Liver (tissue), 8 donors: ENCODE measurements at regions not wholly inside any gene's neighbourhood (a gene's known extent, or its start where the extent isn't known, plus 50 kb on each side); places are given as distances from the start of the nearest gene placed in this dataset.

Source experiments
- DNase-seq: peaks from one replicate; pipeline ENCODE4 v3.0.0-alpha.2; 2017; ENCODE audit warnings: low spot score
- H3K27ac ChIP-seq, 2 donors: one replicate each; pipeline ENCODE4 v1.7.0; 2013; ENCODE audit warnings: inconsistent platforms in 2 of 2, low read length in 2 of 2, control low read depth in 1 of 2, low read depth in 1 of 2, mild to moderate bottlenecking in 1 of 2
- H3K27me3 ChIP-seq, 4 donors: one replicate each; pipeline versions ENCODE4 v1.6.1 to v1.7.0; 2013; ENCODE audit warnings: low read length in 3 of 4, inconsistent platforms in 1 of 4, mild to moderate bottlenecking in 1 of 4, moderate library complexity in 1 of 4; ENCODE audit not compliant: control insufficient read depth in 4 of 4, insufficient read depth in 4 of 4
- H3K36me3 ChIP-seq, 4 donors: one replicate each; pipeline versions ENCODE4 v1.6.1 to v1.7.0; 2013; ENCODE audit warnings: low read length in 3 of 4, mild to moderate bottlenecking in 3 of 4, low read depth in 1 of 4, moderate library complexity in 1 of 4; ENCODE audit not compliant: control insufficient read depth in 4 of 4, insufficient read depth in 3 of 4
- H3K4me1 ChIP-seq, 4 donors: one replicate each; pipeline versions ENCODE4 v1.6.1 to v1.7.0; 2013; ENCODE audit warnings: low read length in 3 of 4, mild to moderate bottlenecking in 3 of 4, moderate library complexity in 1 of 4; ENCODE audit not compliant: control insufficient read depth in 4 of 4, insufficient read depth in 4 of 4
- H3K4me3 ChIP-seq, 3 donors: one replicate each; pipeline versions ENCODE4 v1.6.1 to v1.7.0; 2013; ENCODE audit warnings: low read length in 3 of 3, control low read depth in 1 of 3, low read depth in 1 of 3, mild to moderate bottlenecking in 1 of 3
- H3K9ac ChIP-seq, 2 donors: one replicate each; pipeline ENCODE4 v1.7.0; 2013; ENCODE audit warnings: low read length in 2 of 2, mild to moderate bottlenecking in 2 of 2, moderate library complexity in 2 of 2, control low read depth in 1 of 2, low read depth in 1 of 2
- H3K9me3 ChIP-seq, 4 donors: one replicate each; pipeline versions ENCODE4 v1.6.1 to v1.7.0; 2013; ENCODE audit warnings: low read length in 3 of 4; ENCODE audit not compliant: control insufficient read depth in 4 of 4
- CTCF ChIP-seq: fragments of 150-350 bp; IDR thresholded peaks from 2 replicates; pipeline ENCODE4 v1.5.1; 2017; ENCODE audit warnings: improper control_type of control experiment, low read depth, low read length; ENCODE audit not compliant: missing input control
- EGR1 ChIP-seq, 2 donors: IDR thresholded peaks; 2 replicates each; pipeline ENCODE4 v1.6.1; 2016 to 2018; ENCODE audit warnings: antibody characterized with exemption in 2 of 2, low read depth in 2 of 2
- FOXA2 ChIP-seq: IDR thresholded peaks from 2 replicates; pipeline ENCODE4 v1.6.1; 2016; ENCODE audit warnings: antibody characterized with exemption
- GABPA ChIP-seq, 2 donors: IDR thresholded peaks in 1 of 2; conservative IDR thresholded peaks in 1 of 2; 2 replicates each; pipeline ENCODE4 v1.6.1; 2016; ENCODE audit warnings: antibody characterized with exemption in 2 of 2, mild to moderate bottlenecking in 1 of 2, moderate library complexity in 1 of 2
- HNF4A ChIP-seq, 2 donors: conservative IDR thresholded peaks; 2 replicates each; pipeline ENCODE4 v1.6.1; 2016; ENCODE audit warnings: antibody characterized with exemption in 2 of 2, mild to moderate bottlenecking in 2 of 2
- HNF4G ChIP-seq: IDR thresholded peaks from 2 replicates; pipeline ENCODE4 v1.6.1; 2016; ENCODE audit warnings: antibody characterized with exemption
- MAX ChIP-seq: IDR thresholded peaks from 2 replicates; pipeline ENCODE4 v1.6.1; 2016; ENCODE audit warnings: antibody characterized with exemption
- NR2F2 ChIP-seq: IDR thresholded peaks from 2 replicates; pipeline ENCODE4 v1.6.1; 2016; ENCODE audit warnings: antibody characterized with exemption
- RAD21 ChIP-seq, 2 donors: IDR thresholded peaks; 2 replicates each; pipeline ENCODE4 v1.6.1; 2016; ENCODE audit warnings: antibody characterized with exemption in 2 of 2, mild to moderate bottlenecking in 2 of 2
- REST ChIP-seq: IDR thresholded peaks from 2 replicates; pipeline ENCODE4 v1.6.1; 2016; ENCODE audit warnings: antibody characterized with exemption, mild to moderate bottlenecking
- RXRA ChIP-seq, 2 donors: IDR thresholded peaks; 2 replicates each; pipeline ENCODE4 v1.6.1; 2017 to 2018; ENCODE audit warnings: antibody characterized with exemption in 2 of 2, mild to moderate bottlenecking in 1 of 2
- SP1 ChIP-seq: IDR thresholded peaks from 2 replicates; pipeline ENCODE4 v1.6.1; 2018; ENCODE audit warnings: antibody characterized with exemption, mild to moderate bottlenecking
- TAF1 ChIP-seq: conservative IDR thresholded peaks from 2 replicates; pipeline ENCODE4 v1.6.1; 2016; ENCODE audit warnings: antibody characterized with exemption, mild to moderate bottlenecking
- ZBTB33 ChIP-seq: IDR thresholded peaks from 2 replicates; pipeline ENCODE4 v1.6.1; 2016; ENCODE audit warnings: antibody characterized with exemption
- WGBS: extraction: QIAGEN DNeasy Blood & Tissue Kit; methylation state at CpG from one replicate; pipeline ENCODE4 v1.1.7; 2013; 5-methylcytosine and 5-hydroxymethylcytosine counted together
- donor health status: healthy.
- donor health status: healthy.
- donor health status: healthy.
- donor health status: healthy.
- donor health status: healthy.

GRCh38 chr11:69384251-69385143 is 90.5 kb downstream of the MYEOV start:
- Histone ChIP-seq H3K36me3 (no peaks in the 10 kb centered on the region), H3K4me3 (no peak overlapping the region), H3K9ac (no peak overlapping the region), H3K9me3 (peaks cover 1 to 11% (median 5%) of the 10 kb centered on the region in 4 donors), H3K27me3 (no peaks in the 10 kb centered on the region), H3K27ac (no peak overlapping the region), H3K4me1 (peaks cover 0 to 4% (median 0%) of the 10 kb centered on the region in 4 donors)
- TF ChIP-seq RXRA (IDR thresholded peaks at IDR 0.05) (no peak), REST (no peak), NR2F2 (no peak), MAX (no peak), GABPA (IDR thresholded peaks at IDR 0.05 in 1 of 2, conservative IDR thresholded peaks at IDR 0.05 in 1 of 2) (no peak), HNF4A (conservative IDR thresholded peaks at IDR 0.05) (no peak), TAF1 (no peak), CTCF (no peak), RAD21 (IDR thresholded peaks at IDR 0.05) (no peak), ZBTB33 (no peak), FOXA2 (no peak), SP1 (no peak), HNF4G (no peak), EGR1 (IDR thresholded peaks at IDR 0.05; ENCODE audit: low read depth in 2 of 2) (no peak)
- no peak for DNase-seq
- WGBS = 92% methylated on average over 31 of the region's 31 CpGs
